ENCODE measurements at regions not wholly inside any gene's neighbourhood (a gene's known extent, or its start where the extent isn't known, plus 50 kb on each side); places are given as distances from the start of the nearest gene placed in this dataset.

GRCh38 chr16:63228259-63228658, 1192.0 kb upstream of the CDH8 start:
- TF ChIP-seq, protein P1, sequence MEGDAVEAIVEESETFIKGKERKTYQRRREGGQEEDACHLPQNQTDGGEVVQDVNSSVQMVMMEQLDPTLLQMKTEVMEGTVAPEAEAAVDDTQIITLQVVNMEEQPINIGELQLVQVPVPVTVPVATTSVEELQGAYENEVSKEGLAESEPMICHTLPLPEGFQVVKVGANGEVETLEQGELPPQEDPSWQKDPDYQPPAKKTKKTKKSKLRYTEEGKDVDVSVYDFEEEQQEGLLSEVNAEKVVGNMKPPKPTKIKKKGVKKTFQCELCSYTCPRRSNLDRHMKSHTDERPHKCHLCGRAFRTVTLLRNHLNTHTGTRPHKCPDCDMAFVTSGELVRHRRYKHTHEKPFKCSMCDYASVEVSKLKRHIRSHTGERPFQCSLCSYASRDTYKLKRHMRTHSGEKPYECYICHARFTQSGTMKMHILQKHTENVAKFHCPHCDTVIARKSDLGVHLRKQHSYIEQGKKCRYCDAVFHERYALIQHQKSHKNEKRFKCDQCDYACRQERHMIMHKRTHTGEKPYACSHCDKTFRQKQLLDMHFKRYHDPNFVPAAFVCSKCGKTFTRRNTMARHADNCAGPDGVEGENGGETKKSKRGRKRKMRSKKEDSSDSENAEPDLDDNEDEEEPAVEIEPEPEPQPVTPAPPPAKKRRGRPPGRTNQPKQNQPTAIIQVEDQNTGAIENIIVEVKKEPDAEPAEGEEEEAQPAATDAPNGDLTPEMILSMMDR (IDR thresholded peaks at IDR 0.05) = no peak
- no peak for TF ChIP-seq POLR2A (IDR thresholded peaks at IDR 0.05)
